Pulmonary artery endothelial cell (primary cell): ENCODE measurements at regions not wholly inside any gene's neighbourhood (a gene's known extent, or its start where the extent isn't known, plus 50 kb on each side); places are given as distances from the start of the nearest gene placed in this dataset.
A peak's percentile ranks its signal among the peaks of the same experiment; 100 is the strongest.

Source experiments
- DNase-seq: peaks from one replicate; pipeline ENCODE4 v3.0.0-alpha.2; 2011; ENCODE audit warnings: low read depth, low spot score

- DNase-seq = peak; percentile 20
Observed at GRCh38 chr3:147930232-147930807, 521.2 kb downstream of the ZIC1 start.

- DNase-seq = no peak
Observed at GRCh38 chr3:147934451-147935180, 525.5 kb downstream of the ZIC1 start.

- no peak for DNase-seq
Observed at GRCh38 chr3:147937341-147937740, 528.2 kb downstream of the ZIC1 start.

GRCh38 chr3:147937891-147938290 lies 528.7 kb downstream of the ZIC1 start:
- no peak for DNase-seq

- no peak for DNase-seq
Observed at GRCh38 chr3:147939425-147939824, 530.3 kb downstream of the ZIC1 start.

- DNase-seq = no peak
Observed at GRCh38 chr3:147939839-147940238, 530.7 kb downstream of the ZIC1 start.

GRCh38 chr3:147940405-147941193 lies 531.4 kb downstream of the ZIC1 start:
- DNase-seq = no peak

- DNase-seq = no peak
Observed at GRCh38 chr3:147941969-147942368, 532.8 kb downstream of the ZIC1 start.

- peak; percentile 60 for DNase-seq
Observed at GRCh38 chr3:147943265-147943945, 534.2 kb downstream of the ZIC1 start.

GRCh38 chr3:147945968-147946519 lies 536.9 kb downstream of the ZIC1 start:
- DNase-seq = no peak

- no peak for DNase-seq
Observed at GRCh38 chr3:147956615-147957014, 547.5 kb downstream of the ZIC1 start.

GRCh38 chr3:147958754-147959153 lies 549.6 kb downstream of the ZIC1 start:
- DNase-seq = no peak

- DNase-seq = no peak
Observed at GRCh38 chr3:147960786-147961185, 551.6 kb downstream of the ZIC1 start.

- DNase-seq = no peak
Observed at GRCh38 chr3:147962408-147963164, 553.4 kb downstream of the ZIC1 start.

GRCh38 chr3:147963711-147964110 lies 554.5 kb downstream of the ZIC1 start:
- DNase-seq = no peak

GRCh38 chr3:147975165-147975564 lies 566.0 kb downstream of the ZIC1 start:
- no peak for DNase-seq

GRCh38 chr3:147977001-147977400 lies 567.8 kb downstream of the ZIC1 start:
- no peak for DNase-seq

- no peak for DNase-seq
Observed at GRCh38 chr3:147987549-147987948, 578.4 kb downstream of the ZIC1 start.

GRCh38 chr3:147989344-147989743 lies 580.2 kb downstream of the ZIC1 start:
- no peak for DNase-seq

- no peak for DNase-seq
Observed at GRCh38 chr3:148002705-148003205, 593.6 kb downstream of the ZIC1 start.

GRCh38 chr3:148004331-148004730 lies 595.2 kb downstream of the ZIC1 start:
- DNase-seq = no peak
